GM10248 (cell line): ENCODE measurements at regions not wholly inside any gene's neighbourhood (a gene's known extent, or its start where the extent isn't known, plus 50 kb on each side); places are given as distances from the start of the nearest gene placed in this dataset.
"Not testable (repeated sequence)": the region's sequence is repeated elsewhere in the genome, so short reads cannot be mapped to it uniquely, and the experiment has no call there.

Experiments
- CTCF ChIA-PET: fragments of 300-600 bp; sonication (Branson Sonifier 250); formaldehyde crosslinking; extraction: SDS; loops from one replicate; lab custom pipeline; 2021; ENCODE audit warnings: antibody characterized with exemption; lab: Yijun Ruan, JAX
- POLR2A ChIA-PET: fragments of 350-650 bp; sonication (Branson Sonifier 250); formaldehyde crosslinking; extraction: SDS; loops from one replicate; lab custom pipeline; 2020; ENCODE audit warnings: antibody characterized with exemption; lab: Yijun Ruan, JAX
- DNase-seq: peaks from one replicate; pipeline ENCODE4 v3.0.0; 2012; ENCODE audit errors: extremely low spot score
- CTCF ChIP-seq: IDR thresholded peaks from 2 replicates; pipeline ENCODE4 v1.5.1; 2012; ENCODE audit warnings: mild to moderate bottlenecking, low read depth; ENCODE audit errors: extremely low read depth, missing control alignments, control extremely low read depth

- CTCF ChIA-PET: interaction anchor here (1.1 kb wide), 1 partner anchor 16 kb away, joined by 3 read pairs; no protein-coding TSS in a partner anchor
- TF ChIP-seq CTCF: no peak
- no peak for DNase-seq
- POLR2A ChIA-PET: no interaction called here
These were observed 166.5 kb downstream of the CPEB2 start for GRCh38 chr4:15168759-15169158.

- no peak for TF ChIP-seq CTCF
- no peak for DNase-seq
- CTCF ChIA-PET: no interaction called here
- POLR2A ChIA-PET: no interaction called here
These were observed 169.4 kb downstream of the CPEB2 start for GRCh38 chr4:15171725-15172124.

- POLR2A ChIA-PET: no interaction called here
- CTCF ChIA-PET: interaction anchor here (1.0 kb wide), 1 partner anchor 13 kb away, joined by 3 read pairs; no protein-coding TSS in a partner anchor
- no peak for DNase-seq
- no peak for TF ChIP-seq CTCF
These were observed 171.0 kb downstream of the CPEB2 start for GRCh38 chr4:15173251-15173650.

GRCh38 chr4:15174168-15174567 lies 171.9 kb downstream of the CPEB2 start:
- POLR2A ChIA-PET, CTCF ChIA-PET, DNase-seq: not testable (repeated sequence)

- POLR2A ChIA-PET, DNase-seq: not testable (repeated sequence)
- CTCF ChIA-PET: interaction anchor here (3.6 kb wide), 1 partner anchor 17 kb away, joined by 20 read pairs; no protein-coding TSS in a partner anchor
These were observed 177.6 kb downstream of the CPEB2 start for GRCh38 chr4:15179842-15180241.

- ChIA-PET POLR2A (no interaction called here), CTCF (interaction anchor here (3.6 kb wide), 1 partner anchor 14 kb away, joined by 20 read pairs; no protein-coding TSS in a partner anchor)
- DNase-seq: no peak
- TF ChIP-seq CTCF: no peak
These were observed 180.4 kb downstream of the CPEB2 start for GRCh38 chr4:15182600-15183220.

- no peak for DNase-seq
- ChIA-PET POLR2A (no interaction called here), CTCF (interaction anchor here (1.0 to 1.3 kb wide), 3 partner anchors 10 to 39 kb away, joined by 3 read pairs; no protein-coding TSS in a partner anchor)
- TF ChIP-seq CTCF: no peak
These were observed 183.9 kb downstream of the CPEB2 start for GRCh38 chr4:15186149-15186548.
